ENCODE measurements at regions not wholly inside any gene's neighbourhood (a gene's known extent, or its start where the extent isn't known, plus 50 kb on each side); places are given as distances from the start of the nearest gene placed in this dataset.

DNA sequence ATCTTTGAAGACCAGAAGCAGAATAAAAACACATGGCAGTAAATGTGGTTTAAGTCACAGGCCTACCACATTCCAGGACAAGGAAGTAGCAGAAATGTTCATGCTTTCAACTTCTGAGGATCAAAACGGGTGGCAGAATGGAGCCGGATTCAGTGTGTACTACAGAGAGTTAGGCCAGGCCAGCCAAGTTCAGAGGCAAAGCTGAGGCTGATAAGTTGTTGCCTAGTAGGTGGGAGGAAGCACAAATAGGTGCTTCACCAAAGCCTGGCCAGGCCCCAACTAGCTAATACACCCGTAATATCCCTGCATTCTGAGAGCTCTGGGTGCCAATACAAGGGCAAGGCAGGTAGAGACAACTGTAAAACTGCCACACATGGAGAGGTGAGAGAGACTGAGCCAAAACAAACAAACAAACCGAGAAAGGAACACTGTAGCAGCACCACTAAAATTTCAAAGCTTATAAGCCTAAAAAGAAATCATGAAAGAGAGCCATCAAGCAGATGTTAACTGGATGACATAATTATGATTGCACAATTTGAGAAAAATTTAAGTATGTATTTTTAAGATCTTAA is 156.4 kb upstream of the CBLB start:
- H3K4me1 Mint-ChIP-seq = peaks cover 7% of the 10 kb centered on the region
- no peak for ATAC-seq
- H3K27ac Mint-ChIP-seq = no peak overlapping the region
- H3K27me3 Mint-ChIP-seq = no peaks in the 10 kb centered on the region
- H3K36me3 Mint-ChIP-seq (ENCODE audit: low read depth) = no peaks in the 10 kb centered on the region
- H3K4me3 Mint-ChIP-seq = no peak overlapping the region
- ChIA-PET CTCF (interaction anchor here (0.5 kb wide), 1 partner anchor 171 kb away, joined by 6 read pairs; no protein-coding TSS in a partner anchor), POLR2A (no interaction called here)
- DNase-seq = no peak
- intact Hi-C loops (cut with DNase I, micrococcal nuclease) = no loop called here
- H3K9me3 Mint-ChIP-seq (ENCODE audit: low read depth) = peaks cover 2% of the 10 kb centered on the region

- no peaks in the 10 kb centered on the region for H3K36me3 Mint-ChIP-seq (ENCODE audit: low read depth)
- POLR2A ChIA-PET = no interaction called here
- peaks cover 2% of the 10 kb centered on the region for H3K9me3 Mint-ChIP-seq (ENCODE audit: low read depth)
- DNase-seq (no peak), ATAC-seq (no peak)
- H3K4me1 Mint-ChIP-seq = peaks cover 7% of the 10 kb centered on the region
- no peak overlapping the region for H3K4me3 Mint-ChIP-seq
- no peak overlapping the region for H3K27ac Mint-ChIP-seq
- intact Hi-C loops (cut with DNase I, micrococcal nuclease) = no loop called here
- H3K27me3 Mint-ChIP-seq = no peaks in the 10 kb centered on the region
- CTCF ChIA-PET = interaction anchor here (0.8 to 1.0 kb wide), 2 partner anchors 14 to 19 kb away, joined by 3 to 4 read pairs; no protein-coding TSS in a partner anchor
Observed at GRCh38 chr3:106029954-106030626, 161.3 kb upstream of the CBLB start.

DNA sequence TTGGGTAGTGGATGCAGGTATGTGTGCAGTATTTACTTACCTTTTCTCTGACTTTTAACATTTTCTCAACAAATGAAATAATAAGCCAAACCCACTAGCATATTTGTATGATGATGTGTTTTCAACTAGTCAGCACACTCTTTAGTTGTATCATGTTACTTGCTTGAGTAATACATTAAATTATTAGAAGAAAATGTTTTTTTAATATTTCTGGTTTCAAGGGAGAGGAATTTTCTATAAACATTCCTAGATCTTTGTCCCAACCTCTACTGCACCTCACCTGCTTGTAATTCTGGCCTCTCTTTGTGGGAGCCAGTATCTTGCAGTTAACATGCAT is 161.8 kb upstream of the CBLB start:
- DNase-seq (no peak), ATAC-seq (no peak)
- ChIA-PET POLR2A (no interaction called here), CTCF (interaction anchor here (0.6 kb wide), 2 partner anchors 9 to 889 kb away, joined by 3 to 4 read pairs; no protein-coding TSS in a partner anchor)
- Mint-ChIP-seq H3K27me3 (no peaks in the 10 kb centered on the region), H3K9me3 (ENCODE audit: low read depth) (peaks cover 2% of the 10 kb centered on the region), H3K36me3 (ENCODE audit: low read depth) (no peaks in the 10 kb centered on the region), H3K4me1 (peaks cover 5% of the 10 kb centered on the region), H3K27ac (no peak overlapping the region), H3K4me3 (no peak overlapping the region)
- intact Hi-C loops (cut with DNase I, micrococcal nuclease) = no loop called here

GRCh38 chr3:106032479-106032878 is 163.7 kb upstream of the CBLB start:
- DNase-seq (no peak), ATAC-seq (no peak)
- H3K4me1 Mint-ChIP-seq = no peaks in the 10 kb centered on the region
- H3K9me3 Mint-ChIP-seq (ENCODE audit: low read depth) = peaks cover 3% of the 10 kb centered on the region
- H3K27ac Mint-ChIP-seq = no peak overlapping the region
- ChIA-PET POLR2A (no interaction called here), CTCF (no interaction called here)
- H3K27me3 Mint-ChIP-seq = no peaks in the 10 kb centered on the region
- intact Hi-C loops (cut with DNase I, micrococcal nuclease) = no loop called here
- no peak overlapping the region for H3K4me3 Mint-ChIP-seq
- no peaks in the 10 kb centered on the region for H3K36me3 Mint-ChIP-seq (ENCODE audit: low read depth)

GRCh38 chr3:106033654-106034053 is 164.8 kb upstream of the CBLB start:
- H3K4me3 Mint-ChIP-seq = no peak overlapping the region
- no peaks in the 10 kb centered on the region for H3K36me3 Mint-ChIP-seq (ENCODE audit: low read depth)
- peaks cover 3% of the 10 kb centered on the region for H3K9me3 Mint-ChIP-seq (ENCODE audit: low read depth)
- ChIA-PET CTCF (interaction anchor here (1.3 to 2.2 kb wide), 3 partner anchors 9 to 28 kb away, joined by 3 to 8 read pairs (median 3); no protein-coding TSS in a partner anchor), POLR2A (no interaction called here)
- H3K27ac Mint-ChIP-seq = no peak overlapping the region
- no peaks in the 10 kb centered on the region for H3K4me1 Mint-ChIP-seq
- ATAC-seq (no peak), DNase-seq (no peak)
- intact Hi-C loops (cut with DNase I, micrococcal nuclease) = no loop called here
- no peaks in the 10 kb centered on the region for H3K27me3 Mint-ChIP-seq

DNA sequence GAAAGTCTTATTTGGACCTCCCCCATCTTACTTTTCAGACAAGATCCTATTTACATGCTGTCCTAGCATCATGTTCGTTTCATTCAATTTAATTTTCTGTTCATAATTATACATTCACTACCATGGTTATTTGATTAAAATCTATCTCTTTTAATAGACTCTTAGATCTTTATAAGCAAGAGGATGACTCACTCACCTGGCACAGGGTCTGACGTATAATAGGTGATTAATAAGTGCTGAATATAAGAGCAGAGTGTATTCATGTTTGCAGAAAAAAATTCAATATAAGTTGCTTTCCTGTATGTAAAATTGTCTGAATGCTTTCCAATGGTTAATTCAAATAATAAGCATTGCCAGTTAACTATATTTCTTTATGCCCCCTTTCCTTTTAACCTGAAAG is 165.5 kb upstream of the CBLB start:
- Mint-ChIP-seq H3K36me3 (ENCODE audit: low read depth) (no peaks in the 10 kb centered on the region), H3K4me1 (no peaks in the 10 kb centered on the region), H3K27me3 (no peaks in the 10 kb centered on the region), H3K27ac (no peak overlapping the region), H3K9me3 (ENCODE audit: low read depth) (peaks cover 5% of the 10 kb centered on the region), H3K4me3 (no peak overlapping the region)
- no peak for DNase-seq
- no peak for ATAC-seq
- CTCF ChIA-PET = interaction anchor here (0.9 to 2.2 kb wide), 4 partner anchors 9 to 16 kb away, joined by 3 to 8 read pairs (median 4); no protein-coding TSS in a partner anchor
- intact Hi-C loops (cut with DNase I, micrococcal nuclease) = no loop called here
- POLR2A ChIA-PET = no interaction called here

GRCh38 chr3:106035619-106036018 is 166.8 kb upstream of the CBLB start:
- H3K4me1 Mint-ChIP-seq = peaks cover 5% of the 10 kb centered on the region
- no peak for DNase-seq
- CTCF ChIA-PET = interaction anchor here (1.0 kb wide), 1 partner anchor 104 kb away, joined by 3 read pairs; no protein-coding TSS in a partner anchor
- H3K9me3 Mint-ChIP-seq (ENCODE audit: low read depth) = peaks cover 7% of the 10 kb centered on the region
- intact Hi-C loops (cut with DNase I, micrococcal nuclease) = no loop called here
- H3K4me3 Mint-ChIP-seq = no peak overlapping the region
- POLR2A ChIA-PET = no interaction called here
- ATAC-seq = no peak
- no peak overlapping the region for H3K27ac Mint-ChIP-seq
- H3K27me3 Mint-ChIP-seq = no peaks in the 10 kb centered on the region
- H3K36me3 Mint-ChIP-seq (ENCODE audit: low read depth) = peaks cover 2% of the 10 kb centered on the region

DNA sequence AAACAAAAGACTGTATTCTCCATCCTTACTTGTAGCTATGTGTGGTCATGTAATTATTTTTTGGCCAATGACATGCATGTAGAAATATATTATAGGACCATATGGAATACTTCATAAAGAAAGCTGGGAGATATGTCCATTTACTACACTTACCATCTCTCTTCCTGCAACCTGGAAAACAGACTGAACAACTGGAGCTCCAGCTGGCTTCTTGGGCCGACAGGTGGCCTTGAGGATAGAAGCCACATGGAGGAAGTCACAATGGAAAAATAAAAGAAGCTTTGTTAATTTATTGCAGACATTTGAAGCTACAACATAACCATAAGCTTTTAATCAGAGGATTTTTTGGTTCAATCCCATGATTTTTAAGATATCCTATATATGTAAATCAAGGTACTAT is 167.9 kb upstream of the CBLB start:
- ATAC-seq (no peak), DNase-seq (no peak)
- intact Hi-C loops (cut with DNase I, micrococcal nuclease) = no loop called here
- Mint-ChIP-seq H3K27ac (no peak overlapping the region), H3K36me3 (ENCODE audit: low read depth) (peaks cover 2% of the 10 kb centered on the region), H3K9me3 (ENCODE audit: low read depth) (peaks cover 7% of the 10 kb centered on the region), H3K27me3 (no peaks in the 10 kb centered on the region), H3K4me1 (peaks cover 5% of the 10 kb centered on the region), H3K4me3 (no peak overlapping the region)
- ChIA-PET POLR2A (no interaction called here), CTCF (interaction anchor here (1.2 to 1.4 kb wide), 2 partner anchors 10 to 332 kb away, joined by 3 to 7 read pairs; no protein-coding TSS in a partner anchor)

- intact Hi-C loops (cut with DNase I, micrococcal nuclease) = no loop called here
- H3K27me3 Mint-ChIP-seq = no peaks in the 10 kb centered on the region
- no peak overlapping the region for H3K4me3 Mint-ChIP-seq
- peaks cover 7% of the 10 kb centered on the region for H3K36me3 Mint-ChIP-seq (ENCODE audit: low read depth)
- ATAC-seq (no peak), DNase-seq (no peak)
- CTCF ChIA-PET = interaction anchor here (0.8 to 2.6 kb wide), 4 partner anchors 10 to 18 kb away, joined by 3 to 7 read pairs (median 5); no protein-coding TSS in a partner anchor
- POLR2A ChIA-PET = no interaction called here
- peaks cover 9% of the 10 kb centered on the region for H3K9me3 Mint-ChIP-seq (ENCODE audit: low read depth)
- peaks cover 18% of the 10 kb centered on the region for H3K4me1 Mint-ChIP-seq
- H3K27ac Mint-ChIP-seq = no peak overlapping the region
Observed at GRCh38 chr3:106047221-106047620, 178.4 kb upstream of the CBLB start.

- ChIA-PET CTCF (interaction anchor here (0.6 to 1.1 kb wide), 5 partner anchors 8 to 506 kb away, joined by 3 to 4 read pairs (median 3); no protein-coding TSS in a partner anchor), POLR2A (interaction anchor here (0.5 to 0.7 kb wide), 3 partner anchors 10 to 379 kb away, joined by 3 to 5 read pairs (median 3); no protein-coding TSS in a partner anchor)
- Mint-ChIP-seq H3K27me3 (no peaks in the 10 kb centered on the region), H3K9me3 (ENCODE audit: low read depth) (peaks cover 9% of the 10 kb centered on the region), H3K4me3 (no peak overlapping the region), H3K4me1 (peaks cover 18% of the 10 kb centered on the region), H3K36me3 (ENCODE audit: low read depth) (peaks cover 7% of the 10 kb centered on the region), H3K27ac (peak overlapping the region; percentile 75)
- ATAC-seq = peak; percentile 85
- DNase-seq = no peak
- intact Hi-C loops (cut with DNase I, micrococcal nuclease) = loop anchor here in 1 of 2 experiments (1.0 kb wide), 1 partner anchor 35 kb away; no protein-coding TSS in a partner anchor
Observed at GRCh38 chr3:106048946-106049481, 180.2 kb upstream of the CBLB start.

GRCh38 chr3:106049821-106050220 is 181.0 kb upstream of the CBLB start:
- Mint-ChIP-seq H3K4me1 (peaks cover 18% of the 10 kb centered on the region), H3K27me3 (no peaks in the 10 kb centered on the region), H3K36me3 (ENCODE audit: low read depth) (peaks cover 7% of the 10 kb centered on the region), H3K4me3 (no peak overlapping the region), H3K27ac (peak overlapping the region; percentile 42), H3K9me3 (ENCODE audit: low read depth) (peaks cover 9% of the 10 kb centered on the region)
- ChIA-PET POLR2A (no interaction called here), CTCF (interaction anchor here (0.8 to 1.1 kb wide), 3 partner anchors 9 to 66 kb away, joined by 3 to 4 read pairs (median 3); no protein-coding TSS in a partner anchor)
- intact Hi-C loops (cut with DNase I, micrococcal nuclease) = loop anchor here in 1 of 2 experiments (1.0 kb wide), 1 partner anchor 36 kb away; no protein-coding TSS in a partner anchor
- ATAC-seq (no peak), DNase-seq (no peak)
